Adrenal gland (tissue), 5 donors: ENCODE measurements at regions not wholly inside any gene's neighbourhood (a gene's known extent, or its start where the extent isn't known, plus 50 kb on each side); places are given as distances from the start of the nearest gene placed in this dataset.
"Not testable (repeated sequence)": the region's sequence is repeated elsewhere in the genome, so short reads cannot be mapped to it uniquely, and the experiment has no call there.

ENCODE experiments used
- CTCF ChIP-seq, 6 experiments: fragments of 450-650 bp in 4 of 6; fragments of 200-600 bp in 2 of 6; sonication (generic) in 1 of 6; IDR thresholded peaks; 1 replicate in 5 of 6; 2 replicates in 1 of 6; pipeline versions ENCODE4 v1.5.1 to v1.8.0; 2016 to 2021; ENCODE audit warnings: antibody characterized with exemption in 6 of 6, mild to moderate bottlenecking in 2 of 6, moderate library complexity in 1 of 6
- POLR2A ChIP-seq, 2 donors: fragments of 450-650 bp; IDR thresholded peaks; one replicate each; pipeline ENCODE4 v1.6.1; 2017; ENCODE audit warnings: antibody characterized with exemption in 2 of 2, mild to moderate bottlenecking in 2 of 2, moderate library complexity in 1 of 2
- donor health status: DM: no; HTN: no; CAD: no.

- TF ChIP-seq CTCF, POLR2A (IDR thresholded peaks at IDR 0.05): not testable (repeated sequence)
Measured at GRCh38 chr12:124218650-124219049, 76.2 kb upstream of the RFLNA start.
